ENCODE measurements at regions not wholly inside any gene's neighbourhood (a gene's known extent, or its start where the extent isn't known, plus 50 kb on each side); places are given as distances from the start of the nearest gene placed in this dataset.

- POLR2A ChIA-PET (ENCODE audit: low non-redundant PET), result no interaction called here
- H3K36me3 ChIP-seq (ENCODE audit: insufficient read depth, low read length, poor library complexity, severe bottlenecking), result no peaks in the 10 kb centered on the region
- no peak for TF ChIP-seq EZH2 (IDR thresholded peaks at IDR 0.05; ENCODE audit: borderline replicate concordance, low read depth, low read length, poor library complexity, severe bottlenecking)
- no peak for TF ChIP-seq CTCF (conservative IDR thresholded peaks at IDR 0.05; ENCODE audit: low read depth, low read length)
- no peak for DNase-seq (ENCODE audit: low spot score)
- CTCF ChIA-PET, result no interaction called here
- no TSS peak for BruUV-seq (replicated peaks)
- H3K4me3 ChIP-seq (ENCODE audit: low read depth, low read length, poor library complexity, severe bottlenecking), result no peak overlapping the region
- intact Hi-C loops (cut with micrococcal nuclease; ENCODE audit: unreplicated experiment), result no loop called here
- no peaks in the 10 kb centered on the region for H3K9me3 ChIP-seq (ENCODE audit: low read depth, low read length, poor library complexity, severe bottlenecking)
- H3K27me3 ChIP-seq (replicated peaks; ENCODE audit: insufficient read depth, low read depth, low read length, poor library complexity), result no peaks in the 10 kb centered on the region
- no peak overlapping the region for H3K27ac ChIP-seq (ENCODE audit: low read depth, low read length, poor library complexity, severe bottlenecking)
- H3K4me1 ChIP-seq (ENCODE audit: insufficient read depth, low read length, poor library complexity, severe bottlenecking), result no peaks in the 10 kb centered on the region
Measured at GRCh38 chr15:29433507-29434248, 164.1 kb upstream of the NSMCE3 start.

GRCh38 chr15:29433050-29433318 is 163.4 kb upstream of the NSMCE3 start:
- Histone ChIP-seq H3K36me3 (ENCODE audit: insufficient read depth, low read length, poor library complexity, severe bottlenecking) (no peaks in the 10 kb centered on the region), H3K4me1 (ENCODE audit: insufficient read depth, low read length, poor library complexity, severe bottlenecking) (no peaks in the 10 kb centered on the region), H3K27ac (ENCODE audit: low read depth, low read length, poor library complexity, severe bottlenecking) (no peak overlapping the region), H3K9me3 (ENCODE audit: low read depth, low read length, poor library complexity, severe bottlenecking) (no peaks in the 10 kb centered on the region), H3K4me3 (ENCODE audit: low read depth, low read length, poor library complexity, severe bottlenecking) (no peak overlapping the region), H3K27me3 (replicated peaks; ENCODE audit: insufficient read depth, low read depth, low read length, poor library complexity) (no peaks in the 10 kb centered on the region)
- ChIA-PET POLR2A (ENCODE audit: low non-redundant PET) (no interaction called here), CTCF (no interaction called here)
- intact Hi-C loops (cut with micrococcal nuclease; ENCODE audit: unreplicated experiment), result no loop called here
- BruUV-seq (replicated peaks), result no TSS peak
- no peak for DNase-seq (ENCODE audit: low spot score)
- no peak for TF ChIP-seq EZH2 (IDR thresholded peaks at IDR 0.05; ENCODE audit: borderline replicate concordance, low read depth, low read length, poor library complexity, severe bottlenecking)
- TF ChIP-seq CTCF (conservative IDR thresholded peaks at IDR 0.05; ENCODE audit: low read depth, low read length), result no peak

GRCh38 chr15:29432191-29433049 is 162.8 kb upstream of the NSMCE3 start:
- H3K36me3 ChIP-seq (ENCODE audit: insufficient read depth, low read length, poor library complexity, severe bottlenecking), result no peaks in the 10 kb centered on the region
- H3K4me3 ChIP-seq (ENCODE audit: low read depth, low read length, poor library complexity, severe bottlenecking), result no peak overlapping the region
- no peak for TF ChIP-seq EZH2 (IDR thresholded peaks at IDR 0.05; ENCODE audit: borderline replicate concordance, low read depth, low read length, poor library complexity, severe bottlenecking)
- no peak for TF ChIP-seq CTCF (conservative IDR thresholded peaks at IDR 0.05; ENCODE audit: low read depth, low read length)
- H3K4me1 ChIP-seq (ENCODE audit: insufficient read depth, low read length, poor library complexity, severe bottlenecking), result no peaks in the 10 kb centered on the region
- BruUV-seq (replicated peaks), result no TSS peak
- no peak for DNase-seq (ENCODE audit: low spot score)
- POLR2A ChIA-PET (ENCODE audit: low non-redundant PET), result no interaction called here
- no peaks in the 10 kb centered on the region for H3K9me3 ChIP-seq (ENCODE audit: low read depth, low read length, poor library complexity, severe bottlenecking)
- no peak overlapping the region for H3K27ac ChIP-seq (ENCODE audit: low read depth, low read length, poor library complexity, severe bottlenecking)
- intact Hi-C loops (cut with micrococcal nuclease; ENCODE audit: unreplicated experiment), result no loop called here
- H3K27me3 ChIP-seq (replicated peaks; ENCODE audit: insufficient read depth, low read depth, low read length, poor library complexity), result no peaks in the 10 kb centered on the region
- CTCF ChIA-PET, result no interaction called here

Measured in A673 (cell line).